Lung (tissue), 11 donors: ENCODE measurements at regions not wholly inside any gene's neighbourhood (a gene's known extent, or its start where the extent isn't known, plus 50 kb on each side); places are given as distances from the start of the nearest gene placed in this dataset.

Source experiments
- ATAC-seq: fragments of 200-7000 bp; cut with Tn5 transposase; one replicate; pipeline ENCODE4 v1.9.1; 2020; ENCODE audit warnings: moderate number of reproducible peaks; ENCODE audit not compliant: insufficient read depth, low FRiP score
- DNase-seq, 3 donors: peaks; one replicate each; pipeline ENCODE4 v3.0.0-alpha.2; 2013 to 2017
- H3K27ac ChIP-seq, 2 donors: one replicate each; pipeline ENCODE4 v1.5.1; 2013; ENCODE audit warnings: mild to moderate bottlenecking in 2 of 2, moderate library complexity in 2 of 2, control low read depth in 1 of 2, inconsistent platforms in 1 of 2, low read depth in 1 of 2, low read length in 1 of 2
- H3K27me3 ChIP-seq, 3 donors: one replicate each; pipeline ENCODE4 v1.5.1; 2013; ENCODE audit warnings: low read length in 2 of 3; ENCODE audit not compliant: control insufficient read depth in 3 of 3, insufficient read depth in 3 of 3
- H3K36me3 ChIP-seq, 4 donors: one replicate each; pipeline ENCODE4 v1.5.1; 2013; ENCODE audit warnings: low read length in 4 of 4, mild to moderate bottlenecking in 1 of 4, moderate library complexity in 1 of 4; ENCODE audit not compliant: control insufficient read depth in 4 of 4, insufficient read depth in 4 of 4
- H3K4me1 ChIP-seq, 5 donors: one replicate each; pipeline ENCODE4 v1.5.1; 2013; ENCODE audit warnings: low read length in 5 of 5, mild to moderate bottlenecking in 2 of 5, moderate library complexity in 1 of 5; ENCODE audit not compliant: control insufficient read depth in 5 of 5, insufficient read depth in 5 of 5
- H3K4me3 ChIP-seq: one replicate; pipeline ENCODE4 v1.5.1; 2013; ENCODE audit warnings: mild to moderate bottlenecking, control low read depth, moderate library complexity
- H3K9ac ChIP-seq, 2 donors: one replicate each; pipeline ENCODE4 v1.5.1; 2013; ENCODE audit warnings: low read length in 2 of 2, control low read depth in 1 of 2; ENCODE audit not compliant: insufficient read depth in 1 of 2
- H3K9me3 ChIP-seq, 4 donors: one replicate each; pipeline ENCODE4 v1.5.1; 2013; ENCODE audit warnings: low read length in 3 of 4, mild to moderate bottlenecking in 1 of 4, moderate library complexity in 1 of 4; ENCODE audit not compliant: control insufficient read depth in 4 of 4, insufficient read depth in 3 of 4
- WGBS, 2 donors: extraction: QIAGEN DNeasy Blood & Tissue Kit; methylation state at CpG; one replicate each; pipeline ENCODE4 v1.1.7; 2013; 5-methylcytosine and 5-hydroxymethylcytosine counted together
- TF ChIP-seq, protein P1 (sequence below): IDR thresholded peaks from 2 replicates; pipeline ENCODE4 v1.5.1; 2012; ENCODE audit warnings: mild to moderate bottlenecking; ENCODE audit errors: control extremely low read depth, extremely low read depth
- donor health status: control.
- donor health status: control.
- donor health status: Bipolar disorder and iron deficiency.
- donor health status: healthy.
- donor health status: DM: yes; HTN: yes; CAD: no.

DNA sequence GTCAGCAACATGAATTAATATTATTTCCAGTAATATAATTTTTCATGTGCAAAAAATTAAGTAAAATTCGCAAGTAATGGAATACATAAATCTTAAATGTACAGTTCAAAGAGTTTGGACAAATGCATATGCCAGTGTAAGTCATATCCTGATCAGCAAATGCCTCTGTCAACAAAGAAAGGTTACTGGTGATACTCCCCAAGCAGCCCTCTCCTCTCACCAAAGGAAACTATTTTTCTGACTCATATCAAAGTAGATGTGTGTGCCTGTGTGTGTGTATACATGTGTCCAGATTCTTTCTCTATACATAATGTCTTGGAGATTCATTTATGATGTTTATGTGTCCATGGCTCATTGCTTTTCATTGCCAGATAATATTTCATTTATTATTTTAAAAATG lies 1035.0 kb downstream of the SLC16A7 start:
- no peaks in the 10 kb centered on the region for H3K36me3 ChIP-seq
- TF ChIP-seq, protein P1, sequence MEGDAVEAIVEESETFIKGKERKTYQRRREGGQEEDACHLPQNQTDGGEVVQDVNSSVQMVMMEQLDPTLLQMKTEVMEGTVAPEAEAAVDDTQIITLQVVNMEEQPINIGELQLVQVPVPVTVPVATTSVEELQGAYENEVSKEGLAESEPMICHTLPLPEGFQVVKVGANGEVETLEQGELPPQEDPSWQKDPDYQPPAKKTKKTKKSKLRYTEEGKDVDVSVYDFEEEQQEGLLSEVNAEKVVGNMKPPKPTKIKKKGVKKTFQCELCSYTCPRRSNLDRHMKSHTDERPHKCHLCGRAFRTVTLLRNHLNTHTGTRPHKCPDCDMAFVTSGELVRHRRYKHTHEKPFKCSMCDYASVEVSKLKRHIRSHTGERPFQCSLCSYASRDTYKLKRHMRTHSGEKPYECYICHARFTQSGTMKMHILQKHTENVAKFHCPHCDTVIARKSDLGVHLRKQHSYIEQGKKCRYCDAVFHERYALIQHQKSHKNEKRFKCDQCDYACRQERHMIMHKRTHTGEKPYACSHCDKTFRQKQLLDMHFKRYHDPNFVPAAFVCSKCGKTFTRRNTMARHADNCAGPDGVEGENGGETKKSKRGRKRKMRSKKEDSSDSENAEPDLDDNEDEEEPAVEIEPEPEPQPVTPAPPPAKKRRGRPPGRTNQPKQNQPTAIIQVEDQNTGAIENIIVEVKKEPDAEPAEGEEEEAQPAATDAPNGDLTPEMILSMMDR: no peak
- H3K27ac ChIP-seq: no peak overlapping the region
- 66 to 75% methylated on average over 1 of the region's 1 CpG for WGBS, 2 donors
- no peak for ATAC-seq
- H3K27me3 ChIP-seq: no peaks in the 10 kb centered on the region
- DNase-seq: no peak
- H3K9me3 ChIP-seq: no peaks in the 10 kb centered on the region
- H3K9ac ChIP-seq: no peak overlapping the region
- H3K4me3 ChIP-seq: no peak overlapping the region
- no peaks in the 10 kb centered on the region for H3K4me1 ChIP-seq

DNA sequence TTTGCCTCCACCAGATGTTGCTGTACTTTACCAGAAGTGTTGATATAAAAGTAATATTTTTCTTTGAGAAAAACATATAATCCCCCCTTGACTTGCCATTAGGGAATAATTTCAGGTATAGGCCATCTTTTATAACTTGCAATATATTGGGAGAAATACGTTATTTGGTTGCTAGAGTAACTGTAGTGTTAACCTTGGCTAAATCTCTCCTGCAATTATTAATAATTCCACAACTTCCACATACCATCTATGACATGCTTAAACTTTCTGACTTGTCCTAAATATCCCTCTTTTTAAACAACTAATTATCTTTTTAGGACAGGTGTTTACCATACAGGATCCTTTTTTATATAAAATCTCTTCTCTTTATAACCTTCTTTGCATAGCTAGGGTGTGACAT lies 1048.2 kb downstream of the SLC16A7 start:
- ATAC-seq (no peak), DNase-seq (no peak)
- no peak overlapping the region for H3K9ac ChIP-seq
- H3K4me1 ChIP-seq: no peaks in the 10 kb centered on the region
- no peaks in the 10 kb centered on the region for H3K27me3 ChIP-seq
- TF ChIP-seq, protein P1: no peak
- no peaks in the 10 kb centered on the region for H3K36me3 ChIP-seq
- H3K9me3 ChIP-seq: peaks cover 0 to 32% (median 7%) of the 10 kb centered on the region in 4 donors
- H3K27ac ChIP-seq: no peak overlapping the region
- no peak overlapping the region for H3K4me3 ChIP-seq
- 80 to 85% methylated on average over 1 of the region's 1 CpG for WGBS, 2 donors

GRCh38 chr12:60666895-60667294 lies 1071.1 kb downstream of the SLC16A7 start:
- ATAC-seq: no peak
- Histone ChIP-seq H3K4me3 (no peak overlapping the region), H3K4me1 (no peaks in the 10 kb centered on the region), H3K9me3 (peaks cover 0 to 1% (median 0%) of the 10 kb centered on the region in 4 donors), H3K27me3 (no peaks in the 10 kb centered on the region), H3K9ac (no peak overlapping the region), H3K36me3 (no peaks in the 10 kb centered on the region), H3K27ac (no peak overlapping the region)
- TF ChIP-seq, protein P1: no peak
- 80 to 85% methylated on average over 5 of the region's 5 CpGs for WGBS, 2 donors
- DNase-seq: no peak

DNA sequence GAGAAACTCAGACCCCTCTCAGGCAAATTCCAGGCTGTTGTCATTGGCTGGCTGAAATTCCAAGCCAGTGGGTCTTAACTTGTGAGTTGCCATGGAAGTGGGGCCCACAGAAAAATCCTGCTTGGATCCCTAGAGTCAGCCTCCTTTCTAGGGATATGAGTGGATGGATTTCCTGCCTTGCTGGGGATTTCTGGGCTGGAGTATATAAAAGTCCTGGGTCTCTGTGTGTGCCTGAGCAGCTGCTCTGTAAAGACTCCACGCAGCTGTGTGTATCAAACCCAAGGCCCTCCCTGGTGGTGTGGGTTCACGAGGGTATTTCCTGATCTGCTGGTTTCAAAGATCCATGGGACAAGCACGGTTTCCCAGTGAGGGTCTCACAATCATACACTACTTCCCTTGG lies 1077.1 kb downstream of the SLC16A7 start:
- no peaks in the 10 kb centered on the region for H3K4me1 ChIP-seq
- TF ChIP-seq, protein P1: no peak
- H3K9me3 ChIP-seq: peaks cover 0 to 3% (median 0%) of the 10 kb centered on the region in 4 donors
- no peak overlapping the region for H3K9ac ChIP-seq
- H3K27ac ChIP-seq: no peak overlapping the region
- no peaks in the 10 kb centered on the region for H3K36me3 ChIP-seq
- DNase-seq (no peak), ATAC-seq (no peak)
- H3K27me3 ChIP-seq: no peaks in the 10 kb centered on the region
- no peak overlapping the region for H3K4me3 ChIP-seq
- WGBS, 2 donors: 66 to 81% methylated on average over 3 of the region's 3 CpGs
